GM18867 (cell line): ENCODE measurements at regions not wholly inside any gene's neighbourhood (a gene's known extent, or its start where the extent isn't known, plus 50 kb on each side); places are given as distances from the start of the nearest gene placed in this dataset.
"Not testable (repeated sequence)": the region's sequence is repeated elsewhere in the genome, so short reads cannot be mapped to it uniquely, and the experiment has no call there.

Source experiments
- ATAC-seq: cut with Tn5 transposase; IDR thresholded peaks from one replicate; pipeline ENCODE4 v1.9.1; 2021; ENCODE audit warnings: mild to moderate bottlenecking, moderate library complexity; ENCODE audit not compliant: unreplicated experiment

GRCh38 chr7:69365651-69366192, 232.6 kb upstream of the AUTS2 start:
- ATAC-seq, result no peak

GRCh38 chr7:69367780-69368179, 230.5 kb upstream of the AUTS2 start:
- ATAC-seq, result no peak

GRCh38 chr7:69373171-69374043, 224.9 kb upstream of the AUTS2 start:
- ATAC-seq, result no peak

GRCh38 chr7:69374044-69374425, 224.2 kb upstream of the AUTS2 start:
- no peak for ATAC-seq

GRCh38 chr7:69377191-69377590, 221.1 kb upstream of the AUTS2 start:
- no peak for ATAC-seq

GRCh38 chr7:69388452-69389137, 209.7 kb upstream of the AUTS2 start:
- no peak for ATAC-seq

- ATAC-seq, result no peak
Observed at GRCh38 chr7:69389216-69389615, 209.1 kb upstream of the AUTS2 start.

GRCh38 chr7:69393912-69394311, 204.4 kb upstream of the AUTS2 start:
- not testable (repeated sequence) for ATAC-seq

- ATAC-seq, result no peak
Observed at GRCh38 chr7:69395061-69395714, 203.1 kb upstream of the AUTS2 start.

- ATAC-seq, result no peak
Observed at GRCh38 chr7:69398986-69399385, 199.3 kb upstream of the AUTS2 start.

- ATAC-seq, result no peak
Observed at GRCh38 chr7:69399401-69399800, 198.9 kb upstream of the AUTS2 start.

- no peak for ATAC-seq
Observed at GRCh38 chr7:69402696-69403095, 195.6 kb upstream of the AUTS2 start.

GRCh38 chr7:69403169-69403568, 195.1 kb upstream of the AUTS2 start:
- no peak for ATAC-seq

GRCh38 chr7:69411018-69411417, 187.3 kb upstream of the AUTS2 start:
- ATAC-seq, result no peak

- ATAC-seq, result no peak
Observed at GRCh38 chr7:69411466-69411865, 186.8 kb upstream of the AUTS2 start.

GRCh38 chr7:69412331-69413146, 185.7 kb upstream of the AUTS2 start:
- ATAC-seq, result peak; percentile 97

- ATAC-seq, result no peak
Observed at GRCh38 chr7:69414555-69414954, 183.7 kb upstream of the AUTS2 start.

- ATAC-seq, result peak; percentile 55
Observed at GRCh38 chr7:69418869-69419670, 179.2 kb upstream of the AUTS2 start.

- peak; percentile 82 for ATAC-seq
Observed at GRCh38 chr7:69419934-69420333, 178.3 kb upstream of the AUTS2 start.

GRCh38 chr7:69422574-69422985, 175.7 kb upstream of the AUTS2 start:
- no peak for ATAC-seq
